Spleen (tissue), 7 donors: ENCODE measurements at regions not wholly inside any gene's neighbourhood (a gene's known extent, or its start where the extent isn't known, plus 50 kb on each side); places are given as distances from the start of the nearest gene placed in this dataset.

ENCODE experiments used
- POLR2A ChIP-seq, 3 donors: fragments of 450-650 bp; IDR thresholded peaks; one replicate each; pipeline ENCODE4 v1.5.1; 2017; ENCODE audit warnings: antibody characterized with exemption in 3 of 3, mild to moderate bottlenecking in 1 of 3
- POLR2AphosphoS5 ChIP-seq, 3 donors: sonication (generic); formaldehyde crosslinking; IDR thresholded peaks; one replicate each; pipeline ENCODE4 v1.5.1; 2017; ENCODE audit warnings: antibody characterized with exemption in 3 of 3
- TF ChIP-seq, protein P1 (sequence below), 11 experiments: fragments of 200-600 bp in 7 of 11; fragments of 450-650 bp in 4 of 11; sonication (generic) in 4 of 11; IDR thresholded peaks in 8 of 11; conservative IDR thresholded peaks in 3 of 11; 1 replicate in 7 of 11; 2 replicates in 4 of 11; pipeline versions ENCODE4 v1.4.0 to v1.8.0; 2016 to 2021; ENCODE audit warnings: antibody characterized with exemption in 11 of 11, inconsistent platforms in 4 of 11, mild to moderate bottlenecking in 1 of 11
- donor health status: DM: no; HTN: no; CAD: no; lungs with moderate emphysema.
- donor health status: DM: no; HTN: no; CAD: no.
- donor health status: DM: no; HTN: no; CAD: no.

- TF ChIP-seq, protein P1, sequence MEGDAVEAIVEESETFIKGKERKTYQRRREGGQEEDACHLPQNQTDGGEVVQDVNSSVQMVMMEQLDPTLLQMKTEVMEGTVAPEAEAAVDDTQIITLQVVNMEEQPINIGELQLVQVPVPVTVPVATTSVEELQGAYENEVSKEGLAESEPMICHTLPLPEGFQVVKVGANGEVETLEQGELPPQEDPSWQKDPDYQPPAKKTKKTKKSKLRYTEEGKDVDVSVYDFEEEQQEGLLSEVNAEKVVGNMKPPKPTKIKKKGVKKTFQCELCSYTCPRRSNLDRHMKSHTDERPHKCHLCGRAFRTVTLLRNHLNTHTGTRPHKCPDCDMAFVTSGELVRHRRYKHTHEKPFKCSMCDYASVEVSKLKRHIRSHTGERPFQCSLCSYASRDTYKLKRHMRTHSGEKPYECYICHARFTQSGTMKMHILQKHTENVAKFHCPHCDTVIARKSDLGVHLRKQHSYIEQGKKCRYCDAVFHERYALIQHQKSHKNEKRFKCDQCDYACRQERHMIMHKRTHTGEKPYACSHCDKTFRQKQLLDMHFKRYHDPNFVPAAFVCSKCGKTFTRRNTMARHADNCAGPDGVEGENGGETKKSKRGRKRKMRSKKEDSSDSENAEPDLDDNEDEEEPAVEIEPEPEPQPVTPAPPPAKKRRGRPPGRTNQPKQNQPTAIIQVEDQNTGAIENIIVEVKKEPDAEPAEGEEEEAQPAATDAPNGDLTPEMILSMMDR (IDR thresholded peaks at IDR 0.05 in 8 of 11, conservative IDR thresholded peaks at IDR 0.05 in 3 of 11): no peak
- TF ChIP-seq POLR2A (IDR thresholded peaks at IDR 0.05): no peak
- TF ChIP-seq POLR2AphosphoS5 (IDR thresholded peaks at IDR 0.05): no peak
Measured at GRCh38 chr6:14292119-14292518, 174.5 kb downstream of the CD83 start.
